OCI-LY1 (cell line): ENCODE measurements at regions not wholly inside any gene's neighbourhood (a gene's known extent, or its start where the extent isn't known, plus 50 kb on each side); places are given as distances from the start of the nearest gene placed in this dataset.

ENCODE experiments used
- H2AFZ ChIP-seq: fragments of 200-600 bp; sonication (generic), shearing (Covaris generic); 2 replicates; pipeline ENCODE4 v1.6.0; 2014; ENCODE audit warnings: antibody characterized with exemption, mild to moderate bottlenecking, low read length
- H3F3A ChIP-seq: fragments of 200-600 bp; sonication (generic), shearing (Covaris generic); 2 replicates; pipeline ENCODE4 v1.6.0; 2014; ENCODE audit warnings: mild to moderate bottlenecking, antibody characterized with exemption, low read length, moderate library complexity; ENCODE audit not compliant: insufficient read depth
- H3K27ac ChIP-seq: fragments of 200-600 bp; sonication (generic); 2 replicates; pipeline ENCODE4 v1.5.1; 2014; ENCODE audit warnings: low read length, mixed run types, mild to moderate bottlenecking, low read depth; ENCODE audit not compliant: poor library complexity, severe bottlenecking
- H3K27me3 ChIP-seq: fragments of 200-600 bp; sonication (generic); 2 replicates; pipeline ENCODE4 v1.6.0; 2014; ENCODE audit warnings: antibody characterized with exemption, mild to moderate bottlenecking, low read length, moderate library complexity; ENCODE audit not compliant: insufficient read depth
- H3K36me3 ChIP-seq: fragments of 200-600 bp; sonication (generic); 2 replicates; pipeline ENCODE4 v1.6.1; 2014; ENCODE audit warnings: mild to moderate bottlenecking, antibody characterized with exemption, low read length, moderate library complexity, mixed read lengths; ENCODE audit not compliant: insufficient read depth
- H3K4me1 ChIP-seq: fragments of 200-600 bp; sonication (generic); 2 replicates; pipeline ENCODE4 v1.5.1; 2014; ENCODE audit warnings: mild to moderate bottlenecking, low read length, moderate library complexity; ENCODE audit not compliant: insufficient read depth, severe bottlenecking
- H3K4me2 ChIP-seq: fragments of 200-600 bp; sonication (generic), shearing (Covaris generic); 2 replicates; pipeline ENCODE4 v1.6.1; 2014; ENCODE audit warnings: low read length
- H3K4me3 ChIP-seq: fragments of 200-600 bp; sonication (generic); 2 replicates; pipeline ENCODE4 v1.5.1; 2014; ENCODE audit warnings: low read length, low read depth, mild to moderate bottlenecking, mixed read lengths; ENCODE audit not compliant: poor library complexity, severe bottlenecking
- H3K79me2 ChIP-seq: fragments of 200-600 bp; shearing (Covaris generic); 2 replicates; pipeline ENCODE4 v1.6.1; 2016; ENCODE audit warnings: mixed run types, low read length, mixed read lengths; ENCODE audit not compliant: insufficient read depth
- H3K9ac ChIP-seq: fragments of 200-600 bp; sonication (generic), shearing (Covaris generic); 2 replicates; pipeline ENCODE4 v1.6.1; 2014; ENCODE audit warnings: mild to moderate bottlenecking, low read length, mixed read lengths
- H3K9me2 ChIP-seq: fragments of 200-600 bp; sonication (generic), shearing (Covaris generic); 2 replicates; pipeline ENCODE4 v1.6.1; 2014; ENCODE audit warnings: low read depth, mild to moderate bottlenecking, low read length, mixed read lengths
- H3K9me3 ChIP-seq: fragments of 200-600 bp; shearing (Covaris generic); 2 replicates; pipeline ENCODE4 v1.6.1; 2014; ENCODE audit warnings: low read length, mixed read lengths
- H4K20me1 ChIP-seq: fragments of 200-600 bp; sonication (generic), shearing (Covaris generic); 2 replicates; pipeline ENCODE4 v1.6.0; 2016; ENCODE audit warnings: mild to moderate bottlenecking, low read length; ENCODE audit not compliant: insufficient read depth
- CTCF ChIP-seq: fragments of 200-600 bp; sonication (generic), shearing (Covaris generic); IDR thresholded peaks from 2 replicates; pipeline ENCODE4 v1.5.1; 2017; ENCODE audit warnings: mild to moderate bottlenecking, antibody characterized with exemption, low read length, moderate library complexity, mixed read lengths
- EZH2 ChIP-seq: fragments of 200-600 bp; sonication (generic), shearing (Covaris generic); IDR thresholded peaks from 2 replicates; pipeline ENCODE4 v1.8.0; 2017; ENCODE audit warnings: borderline replicate concordance, mixed run types, mild to moderate bottlenecking, antibody characterized with exemption, low read length, moderate library complexity, mixed read lengths

DNA sequence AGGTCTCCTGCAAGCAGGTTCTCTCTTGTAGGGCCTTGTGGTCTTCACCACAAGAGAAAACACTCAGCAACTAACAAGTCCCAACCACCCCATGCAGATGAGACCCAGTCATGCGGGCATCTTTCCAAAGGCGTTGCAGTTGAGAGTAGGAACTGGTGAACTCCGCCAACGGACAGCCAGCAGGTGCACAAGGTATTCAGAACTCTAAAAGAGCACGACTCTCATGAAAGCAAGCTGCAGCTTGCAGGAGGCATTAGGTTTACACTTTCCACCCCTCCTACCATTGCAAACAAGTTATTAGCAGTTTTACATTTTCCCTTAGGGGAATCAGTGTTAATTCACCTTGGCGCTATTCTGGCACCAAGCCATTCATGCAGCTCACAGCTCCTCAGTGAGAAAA lies 173.4 kb upstream of the KIT start:
- no peaks in the 10 kb centered on the region for H3K9me3 ChIP-seq
- H3K9ac ChIP-seq = no peak overlapping the region
- no peak overlapping the region for H2AFZ ChIP-seq
- H4K20me1 ChIP-seq = no peaks in the 10 kb centered on the region
- no peaks in the 10 kb centered on the region for H3K4me1 ChIP-seq
- H3F3A ChIP-seq = no peaks in the 10 kb centered on the region
- TF ChIP-seq EZH2 (no peak), CTCF (no peak)
- H3K79me2 ChIP-seq = no peaks in the 10 kb centered on the region
- H3K27ac ChIP-seq = no peak overlapping the region
- no peak overlapping the region for H3K4me2 ChIP-seq
- H3K36me3 ChIP-seq = no peaks in the 10 kb centered on the region
- no peaks in the 10 kb centered on the region for H3K9me2 ChIP-seq
- H3K4me3 ChIP-seq = no peak overlapping the region
- no peaks in the 10 kb centered on the region for H3K27me3 ChIP-seq

GRCh38 chr4:54487491-54487890 lies 170.3 kb upstream of the KIT start:
- no peaks in the 10 kb centered on the region for H3K9me3 ChIP-seq
- TF ChIP-seq EZH2 (no peak), CTCF (no peak)
- no peaks in the 10 kb centered on the region for H4K20me1 ChIP-seq

GRCh38 chr4:54493862-54494261 lies 163.9 kb upstream of the KIT start:
- TF ChIP-seq CTCF = no peak
- TF ChIP-seq EZH2 = no peak
- H4K20me1 ChIP-seq = no peaks in the 10 kb centered on the region
- no peaks in the 10 kb centered on the region for H3K9me3 ChIP-seq
- H3K4me3 ChIP-seq = no peak overlapping the region
- no peaks in the 10 kb centered on the region for H3K79me2 ChIP-seq
- H3F3A ChIP-seq = no peaks in the 10 kb centered on the region
- no peaks in the 10 kb centered on the region for H3K36me3 ChIP-seq
- no peak overlapping the region for H2AFZ ChIP-seq
- H3K9ac ChIP-seq = no peak overlapping the region
- no peaks in the 10 kb centered on the region for H3K27me3 ChIP-seq
- no peaks in the 10 kb centered on the region for H3K9me2 ChIP-seq
- H3K27ac ChIP-seq = no peak overlapping the region
- H3K4me1 ChIP-seq = no peaks in the 10 kb centered on the region
- no peak overlapping the region for H3K4me2 ChIP-seq

More at GRCh38 chr4:54487491-54487890, 170.3 kb upstream of the KIT start:
- H3K9me2 ChIP-seq = no peaks in the 10 kb centered on the region
- no peak overlapping the region for H3K9ac ChIP-seq
- no peak overlapping the region for H2AFZ ChIP-seq
- no peaks in the 10 kb centered on the region for H3K27me3 ChIP-seq
- H3K4me2 ChIP-seq = no peak overlapping the region
- H3K36me3 ChIP-seq = no peaks in the 10 kb centered on the region
- H3K27ac ChIP-seq = no peak overlapping the region
- H3K4me1 ChIP-seq = no peaks in the 10 kb centered on the region
- no peak overlapping the region for H3K4me3 ChIP-seq
- no peaks in the 10 kb centered on the region for H3K79me2 ChIP-seq
- no peaks in the 10 kb centered on the region for H3F3A ChIP-seq
